Astrocyte (in vitro differentiated cells and primary cell): ENCODE measurements at regions not wholly inside any gene's neighbourhood (a gene's known extent, or its start where the extent isn't known, plus 50 kb on each side); places are given as distances from the start of the nearest gene placed in this dataset.

Experiments used
- EZH2 ChIP-seq: IDR thresholded peaks from 2 replicates; pipeline ENCODE4 v1.6.1; 2012; ENCODE audit warnings: mild to moderate bottlenecking, low read length, inconsistent platforms; ENCODE audit not compliant: insufficient read depth
- TF ChIP-seq, protein P1 (sequence below): IDR thresholded peaks from 2 replicates; pipeline ENCODE4 v1.5.1; 2011; ENCODE audit warnings: low read depth, mild to moderate bottlenecking, inconsistent platforms, low read length, moderate library complexity; ENCODE audit not compliant: insufficient read depth

DNA sequence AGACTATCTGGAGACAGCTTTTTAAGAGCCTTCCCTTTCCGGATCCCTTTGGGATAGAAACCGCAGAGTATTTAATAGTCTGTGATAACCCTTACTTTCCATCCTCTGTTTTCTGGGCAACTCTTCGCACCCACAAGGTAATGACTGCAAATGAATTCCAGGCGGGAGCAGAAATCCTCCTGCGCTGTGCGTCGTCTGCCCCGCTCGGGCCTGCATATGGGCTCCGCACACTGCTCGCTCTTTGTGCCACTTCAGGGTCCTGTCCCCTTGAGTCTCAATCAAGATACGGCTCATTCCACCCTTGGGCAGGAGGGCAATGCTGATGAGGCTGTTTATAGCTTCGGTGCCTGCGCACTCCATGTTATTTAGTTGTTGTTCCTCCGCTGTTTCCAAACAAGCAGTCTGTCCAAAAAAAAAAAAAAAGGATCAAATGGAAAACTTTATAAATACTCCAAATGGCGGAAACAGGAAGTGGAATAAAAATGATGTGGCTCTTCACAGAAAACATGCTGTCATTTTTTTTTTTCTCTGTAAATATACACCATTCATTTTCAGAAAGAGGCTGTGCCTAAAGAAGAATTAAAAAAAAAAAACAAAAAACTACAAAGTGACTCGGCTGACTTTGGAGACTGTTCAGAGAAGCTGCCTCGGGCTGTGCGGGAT, 169.6 kb upstream of the GMDS start:
- TF ChIP-seq, protein P1, sequence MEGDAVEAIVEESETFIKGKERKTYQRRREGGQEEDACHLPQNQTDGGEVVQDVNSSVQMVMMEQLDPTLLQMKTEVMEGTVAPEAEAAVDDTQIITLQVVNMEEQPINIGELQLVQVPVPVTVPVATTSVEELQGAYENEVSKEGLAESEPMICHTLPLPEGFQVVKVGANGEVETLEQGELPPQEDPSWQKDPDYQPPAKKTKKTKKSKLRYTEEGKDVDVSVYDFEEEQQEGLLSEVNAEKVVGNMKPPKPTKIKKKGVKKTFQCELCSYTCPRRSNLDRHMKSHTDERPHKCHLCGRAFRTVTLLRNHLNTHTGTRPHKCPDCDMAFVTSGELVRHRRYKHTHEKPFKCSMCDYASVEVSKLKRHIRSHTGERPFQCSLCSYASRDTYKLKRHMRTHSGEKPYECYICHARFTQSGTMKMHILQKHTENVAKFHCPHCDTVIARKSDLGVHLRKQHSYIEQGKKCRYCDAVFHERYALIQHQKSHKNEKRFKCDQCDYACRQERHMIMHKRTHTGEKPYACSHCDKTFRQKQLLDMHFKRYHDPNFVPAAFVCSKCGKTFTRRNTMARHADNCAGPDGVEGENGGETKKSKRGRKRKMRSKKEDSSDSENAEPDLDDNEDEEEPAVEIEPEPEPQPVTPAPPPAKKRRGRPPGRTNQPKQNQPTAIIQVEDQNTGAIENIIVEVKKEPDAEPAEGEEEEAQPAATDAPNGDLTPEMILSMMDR: no peak
- no peak for TF ChIP-seq EZH2
